SK-N-SH (cell line): ENCODE measurements at regions not wholly inside any gene's neighbourhood (a gene's known extent, or its start where the extent isn't known, plus 50 kb on each side); places are given as distances from the start of the nearest gene placed in this dataset.

ENCODE experiments used
- CHD2 ChIP-seq: fragments of 150-350 bp; IDR thresholded peaks from 2 replicates; pipeline ENCODE4 v1.6.1; 2018; ENCODE audit warnings: low read length; ENCODE audit not compliant: partially characterized antibody
- EP300 ChIP-seq, 2 experiments: IDR thresholded peaks; 2 replicates each; pipeline versions ENCODE4 v1.4.0 to v1.6.1; 2012; ENCODE audit warnings: borderline replicate concordance in 1 of 2, low read depth in 1 of 2, low read length in 1 of 2
- EZH2phosphoT487 ChIP-seq: fragments of 200-600 bp; sonication (generic); IDR thresholded peaks from 2 replicates; pipeline ENCODE4 v1.6.1; 2017; ENCODE audit warnings: low read depth, mixed run types, mild to moderate bottlenecking, antibody characterized with exemption, moderate library complexity, borderline replicate concordance
- FOXJ3 ChIP-seq: sonication (generic); formaldehyde crosslinking; IDR thresholded peaks from 2 replicates; pipeline ENCODE4 v1.5.1; 2020; ENCODE audit warnings: mild to moderate bottlenecking, missing genetic modification reagents
- GABPA ChIP-seq: IDR thresholded peaks from 2 replicates; pipeline ENCODE4 v1.4.0; 2012; ENCODE audit warnings: low read depth, mild to moderate bottlenecking
- GATA2 ChIP-seq: sonication (generic); formaldehyde crosslinking; IDR thresholded peaks from 2 replicates; pipeline ENCODE4 v1.5.0; 2020; ENCODE audit warnings: mild to moderate bottlenecking, missing genetic modification reagents
- JUND ChIP-seq: IDR thresholded peaks from 2 replicates; pipeline ENCODE4 v1.4.0; 2012
- MEF2A ChIP-seq: IDR thresholded peaks from 2 replicates; pipeline ENCODE4 v1.4.0; 2012; ENCODE audit warnings: low read depth, borderline replicate concordance
- NFIC ChIP-seq: IDR thresholded peaks from 2 replicates; pipeline ENCODE4 v1.4.0; 2012; ENCODE audit warnings: borderline replicate concordance
- POLR2AphosphoS5 ChIP-seq: IDR thresholded peaks from 2 replicates; pipeline ENCODE4 v1.6.1; 2012; ENCODE audit warnings: low read depth, low read length
- RAD21 ChIP-seq: IDR thresholded peaks from 2 replicates; pipeline ENCODE4 v1.6.1; 2012; ENCODE audit warnings: mild to moderate bottlenecking, low read length
- RFX5 ChIP-seq: IDR thresholded peaks from 2 replicates; pipeline ENCODE4 v1.6.1; 2012; ENCODE audit warnings: mild to moderate bottlenecking, improper control_type of control experiment, low read length
- RXRA ChIP-seq: IDR thresholded peaks from 2 replicates; pipeline ENCODE4 v1.4.0; 2012; ENCODE audit warnings: low read depth, mild to moderate bottlenecking, borderline replicate concordance
- SIN3A ChIP-seq: IDR thresholded peaks from 2 replicates; pipeline ENCODE4 v1.6.1; 2012; ENCODE audit warnings: low read depth, mild to moderate bottlenecking, low read length, moderate library complexity, borderline replicate concordance
- SMC3 ChIP-seq: IDR thresholded peaks from 2 replicates; pipeline ENCODE4 v1.6.1; 2012; ENCODE audit warnings: low read depth, low read length, improper control_type of control experiment
- TAF1 ChIP-seq: IDR thresholded peaks from 2 replicates; pipeline ENCODE4 v1.6.1; 2012; ENCODE audit warnings: low read depth, mild to moderate bottlenecking, low read length, moderate library complexity, borderline replicate concordance
- TCF12 ChIP-seq: IDR thresholded peaks from 2 replicates; pipeline ENCODE4 v1.4.0; 2012
- TEAD4 ChIP-seq: IDR thresholded peaks from 2 replicates; pipeline ENCODE4 v1.4.0; 2012; ENCODE audit warnings: mild to moderate bottlenecking, borderline replicate concordance; ENCODE audit not compliant: insufficient read depth
- YY1 ChIP-seq: IDR thresholded peaks from 2 replicates; pipeline ENCODE4 v1.4.0; 2012; ENCODE audit warnings: low read depth, mild to moderate bottlenecking
- TF ChIP-seq, protein P1 (sequence below): IDR thresholded peaks from 2 replicates; pipeline ENCODE4 v1.4.0; 2012; ENCODE audit warnings: low read depth, borderline replicate concordance
- TF ChIP-seq, protein P2 (sequence below): IDR thresholded peaks from 2 replicates; pipeline ENCODE4 v1.6.1; 2012; ENCODE audit warnings: mild to moderate bottlenecking, low read depth, low read length, moderate library complexity
- TF ChIP-seq, protein P3 (sequence below): fragments of 200-600 bp; sonication (generic); IDR thresholded peaks from 2 replicates; pipeline ENCODE4 v1.6.1; 2017; ENCODE audit warnings: antibody characterized with exemption, mild to moderate bottlenecking, moderate library complexity

DNA sequence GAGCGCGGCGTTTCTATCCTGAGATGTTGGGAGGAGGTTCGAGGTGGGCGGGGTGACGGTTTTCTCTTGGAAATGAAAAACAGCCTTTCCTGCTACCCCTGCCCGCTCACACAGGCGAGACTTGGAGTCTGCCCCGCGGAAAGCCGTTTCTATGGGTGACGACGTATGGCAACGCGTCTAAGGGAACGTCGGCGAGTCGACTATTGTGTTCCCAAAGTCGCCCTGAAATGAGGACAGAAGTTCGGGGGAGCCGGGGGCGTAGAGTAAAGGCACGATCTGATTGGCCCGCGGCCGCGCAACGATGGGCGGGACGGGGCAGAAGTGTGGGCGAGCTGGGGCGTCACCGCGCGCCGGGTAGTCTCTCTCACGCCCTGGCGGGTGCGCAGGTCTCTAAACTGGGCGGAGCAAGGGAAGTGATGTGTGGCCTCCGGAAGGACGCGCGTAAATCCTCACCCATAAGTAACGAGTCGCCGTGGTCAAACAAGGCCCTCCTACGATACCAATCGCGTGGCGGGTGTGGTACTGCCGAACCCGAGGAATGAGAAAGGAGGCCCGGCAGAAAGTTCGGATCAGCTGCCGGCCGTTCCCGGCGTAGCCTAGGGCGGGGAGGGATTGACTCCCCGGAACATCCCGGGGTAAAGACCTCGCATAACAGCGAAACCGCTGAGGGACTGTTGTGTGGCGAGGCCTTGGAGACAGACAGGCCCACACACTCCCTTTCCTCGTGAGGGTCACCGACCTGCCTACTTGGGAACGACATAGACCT lies 89.6 kb downstream of the FAM161A start (continued):
- TF ChIP-seq TEAD4, result no peak
- TF ChIP-seq SMC3, result no peak
- TF ChIP-seq EZH2phosphoT487, result no peak
- TF ChIP-seq JUND, result no peak
- peak; percentile 72 for TF ChIP-seq RFX5
- TF ChIP-seq GABPA, result peak; percentile 84
- TF ChIP-seq, protein P1, sequence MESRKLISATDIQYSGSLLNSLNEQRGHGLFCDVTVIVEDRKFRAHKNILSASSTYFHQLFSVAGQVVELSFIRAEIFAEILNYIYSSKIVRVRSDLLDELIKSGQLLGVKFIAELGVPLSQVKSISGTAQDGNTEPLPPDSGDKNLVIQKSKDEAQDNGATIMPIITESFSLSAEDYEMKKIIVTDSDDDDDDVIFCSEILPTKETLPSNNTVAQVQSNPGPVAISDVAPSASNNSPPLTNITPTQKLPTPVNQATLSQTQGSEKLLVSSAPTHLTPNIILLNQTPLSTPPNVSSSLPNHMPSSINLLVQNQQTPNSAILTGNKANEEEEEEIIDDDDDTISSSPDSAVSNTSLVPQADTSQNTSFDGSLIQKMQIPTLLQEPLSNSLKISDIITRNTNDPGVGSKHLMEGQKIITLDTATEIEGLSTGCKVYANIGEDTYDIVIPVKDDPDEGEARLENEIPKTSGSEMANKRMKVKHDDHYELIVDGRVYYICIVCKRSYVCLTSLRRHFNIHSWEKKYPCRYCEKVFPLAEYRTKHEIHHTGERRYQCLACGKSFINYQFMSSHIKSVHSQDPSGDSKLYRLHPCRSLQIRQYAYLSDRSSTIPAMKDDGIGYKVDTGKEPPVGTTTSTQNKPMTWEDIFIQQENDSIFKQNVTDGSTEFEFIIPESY, result 0 out of 2 replicates have a peak, but pooled peaks have one; percentile 41
- peak; percentile 49; the same call in 1 of the 2 replicates for TF ChIP-seq TAF1
- no peak for TF ChIP-seq MEF2A
- TF ChIP-seq RAD21, result no peak
- TF ChIP-seq SIN3A, result no peak
- TF ChIP-seq, protein P2, sequence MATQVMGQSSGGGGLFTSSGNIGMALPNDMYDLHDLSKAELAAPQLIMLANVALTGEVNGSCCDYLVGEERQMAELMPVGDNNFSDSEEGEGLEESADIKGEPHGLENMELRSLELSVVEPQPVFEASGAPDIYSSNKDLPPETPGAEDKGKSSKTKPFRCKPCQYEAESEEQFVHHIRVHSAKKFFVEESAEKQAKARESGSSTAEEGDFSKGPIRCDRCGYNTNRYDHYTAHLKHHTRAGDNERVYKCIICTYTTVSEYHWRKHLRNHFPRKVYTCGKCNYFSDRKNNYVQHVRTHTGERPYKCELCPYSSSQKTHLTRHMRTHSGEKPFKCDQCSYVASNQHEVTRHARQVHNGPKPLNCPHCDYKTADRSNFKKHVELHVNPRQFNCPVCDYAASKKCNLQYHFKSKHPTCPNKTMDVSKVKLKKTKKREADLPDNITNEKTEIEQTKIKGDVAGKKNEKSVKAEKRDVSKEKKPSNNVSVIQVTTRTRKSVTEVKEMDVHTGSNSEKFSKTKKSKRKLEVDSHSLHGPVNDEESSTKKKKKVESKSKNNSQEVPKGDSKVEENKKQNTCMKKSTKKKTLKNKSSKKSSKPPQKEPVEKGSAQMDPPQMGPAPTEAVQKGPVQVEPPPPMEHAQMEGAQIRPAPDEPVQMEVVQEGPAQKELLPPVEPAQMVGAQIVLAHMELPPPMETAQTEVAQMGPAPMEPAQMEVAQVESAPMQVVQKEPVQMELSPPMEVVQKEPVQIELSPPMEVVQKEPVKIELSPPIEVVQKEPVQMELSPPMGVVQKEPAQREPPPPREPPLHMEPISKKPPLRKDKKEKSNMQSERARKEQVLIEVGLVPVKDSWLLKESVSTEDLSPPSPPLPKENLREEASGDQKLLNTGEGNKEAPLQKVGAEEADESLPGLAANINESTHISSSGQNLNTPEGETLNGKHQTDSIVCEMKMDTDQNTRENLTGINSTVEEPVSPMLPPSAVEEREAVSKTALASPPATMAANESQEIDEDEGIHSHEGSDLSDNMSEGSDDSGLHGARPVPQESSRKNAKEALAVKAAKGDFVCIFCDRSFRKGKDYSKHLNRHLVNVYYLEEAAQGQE, result no peak
- TF ChIP-seq POLR2AphosphoS5, result peak; percentile 88
- TF ChIP-seq EP300 (IDR thresholded peaks at IDR 0.05; ENCODE audit: borderline replicate concordance in 1 of 2, low read depth in 1 of 2, low read length in 1 of 2), result 0 out of 4 replicates have a peak, but pooled peaks of 1 of the 2 experiments have one; percentile 14
- no peak for TF ChIP-seq YY1
- no peak for TF ChIP-seq FOXJ3 (CRISPR knock-in tag)
- TF ChIP-seq NFIC, result no peak
- TF ChIP-seq RXRA, result no peak
- no peak for TF ChIP-seq CHD2
- no peak; the same call in 1 of the 2 replicates for TF ChIP-seq TCF12
- TF ChIP-seq GATA2 (CRISPR knock-in tag), result no peak
- TF ChIP-seq, protein P3, sequence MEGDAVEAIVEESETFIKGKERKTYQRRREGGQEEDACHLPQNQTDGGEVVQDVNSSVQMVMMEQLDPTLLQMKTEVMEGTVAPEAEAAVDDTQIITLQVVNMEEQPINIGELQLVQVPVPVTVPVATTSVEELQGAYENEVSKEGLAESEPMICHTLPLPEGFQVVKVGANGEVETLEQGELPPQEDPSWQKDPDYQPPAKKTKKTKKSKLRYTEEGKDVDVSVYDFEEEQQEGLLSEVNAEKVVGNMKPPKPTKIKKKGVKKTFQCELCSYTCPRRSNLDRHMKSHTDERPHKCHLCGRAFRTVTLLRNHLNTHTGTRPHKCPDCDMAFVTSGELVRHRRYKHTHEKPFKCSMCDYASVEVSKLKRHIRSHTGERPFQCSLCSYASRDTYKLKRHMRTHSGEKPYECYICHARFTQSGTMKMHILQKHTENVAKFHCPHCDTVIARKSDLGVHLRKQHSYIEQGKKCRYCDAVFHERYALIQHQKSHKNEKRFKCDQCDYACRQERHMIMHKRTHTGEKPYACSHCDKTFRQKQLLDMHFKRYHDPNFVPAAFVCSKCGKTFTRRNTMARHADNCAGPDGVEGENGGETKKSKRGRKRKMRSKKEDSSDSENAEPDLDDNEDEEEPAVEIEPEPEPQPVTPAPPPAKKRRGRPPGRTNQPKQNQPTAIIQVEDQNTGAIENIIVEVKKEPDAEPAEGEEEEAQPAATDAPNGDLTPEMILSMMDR, result no peak
- TF ChIP-seq, all 33 proteins: peak for 10
